HUES6 (cell line): ENCODE measurements at regions not wholly inside any gene's neighbourhood (a gene's known extent, or its start where the extent isn't known, plus 50 kb on each side); places are given as distances from the start of the nearest gene placed in this dataset.

Experiments
- H3K27ac ChIP-seq: 2 replicates; pipeline ENCODE4 v1.7.0; 2013; ENCODE audit warnings: low read depth, mild to moderate bottlenecking, low read length, inconsistent platforms
- H3K27me3 ChIP-seq: 2 replicates; pipeline ENCODE4 v1.6.1; 2013; ENCODE audit warnings: low read length; ENCODE audit not compliant: control insufficient read depth, insufficient read depth
- H3K36me3 ChIP-seq: 2 replicates; pipeline ENCODE4 v1.6.1; 2013; ENCODE audit warnings: low read length; ENCODE audit not compliant: control insufficient read depth, insufficient read depth
- H3K4me1 ChIP-seq: 2 replicates; pipeline ENCODE4 v1.6.1; 2013; ENCODE audit warnings: low read length; ENCODE audit not compliant: control insufficient read depth, insufficient read depth
- H3K4me3 ChIP-seq: 2 replicates; pipeline ENCODE4 v1.5.1; 2013; ENCODE audit warnings: low read depth, low read length
- H3K9ac ChIP-seq: one replicate; pipeline ENCODE4 v1.6.1; 2013; ENCODE audit warnings: mild to moderate bottlenecking, low read length
- H3K9me3 ChIP-seq: 2 replicates; pipeline ENCODE4 v1.6.1; 2013; ENCODE audit warnings: low read depth, low read length; ENCODE audit not compliant: control insufficient read depth, insufficient read depth

DNA sequence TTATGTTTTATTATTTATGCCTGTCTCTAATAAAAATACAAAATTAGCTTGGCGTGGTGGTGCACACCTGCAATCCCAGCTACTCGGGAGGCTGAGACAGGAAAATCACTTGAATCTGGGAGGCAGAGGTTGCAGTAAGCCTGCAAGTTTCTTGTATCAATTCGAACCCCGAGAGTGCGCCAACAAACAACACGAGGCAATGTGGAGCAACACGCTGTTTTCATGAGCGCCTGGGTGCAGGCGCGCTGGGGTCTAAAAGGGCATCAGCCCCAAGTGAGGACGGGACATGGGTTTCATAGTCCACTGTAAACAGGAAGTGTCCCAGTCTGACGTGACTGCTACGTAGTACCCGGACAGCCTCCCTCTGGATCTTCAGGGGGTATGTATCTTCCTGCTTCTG, 1634.6 kb upstream of the AGA start:
- H3K4me3 ChIP-seq: no peak overlapping the region
- no peaks in the 10 kb centered on the region for H3K4me1 ChIP-seq
- no peaks in the 10 kb centered on the region for H3K27me3 ChIP-seq
- no peaks in the 10 kb centered on the region for H3K36me3 ChIP-seq
- no peak overlapping the region for H3K27ac ChIP-seq
- no peaks in the 10 kb centered on the region for H3K9me3 ChIP-seq
- no peak overlapping the region for H3K9ac ChIP-seq

DNA sequence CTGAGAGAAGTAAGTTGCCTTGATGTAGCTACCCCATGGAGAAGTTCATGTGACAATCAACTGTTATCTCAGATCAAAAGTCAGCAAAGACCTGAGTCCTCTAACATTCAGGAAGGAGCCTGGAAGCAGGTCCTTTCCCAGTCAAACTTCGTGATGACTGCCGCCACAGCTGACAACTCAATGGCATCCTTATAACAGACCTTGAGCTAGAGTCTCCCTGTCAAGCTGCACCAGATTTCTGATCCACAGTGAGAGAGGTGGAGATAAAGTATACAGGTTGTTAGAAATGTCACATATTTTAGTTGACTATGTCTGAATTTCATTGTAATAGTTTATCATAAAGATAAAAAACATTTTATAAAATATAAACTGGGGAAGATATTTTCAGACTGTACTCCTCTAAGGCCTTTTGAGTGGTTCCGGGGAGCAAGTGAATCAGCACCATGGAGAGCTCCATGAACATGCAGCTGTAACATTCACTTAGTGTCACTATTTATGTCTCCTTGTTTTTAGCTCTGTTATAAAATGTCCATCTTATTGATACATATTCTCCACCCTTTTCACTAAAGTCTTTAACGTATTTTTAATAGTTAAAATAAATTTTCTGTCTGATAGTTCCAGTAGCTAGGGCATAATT, 1653.5 kb upstream of the AGA start:
- Histone ChIP-seq H3K9ac (no peak overlapping the region), H3K27ac (no peak overlapping the region), H3K4me1 (no peaks in the 10 kb centered on the region), H3K4me3 (no peak overlapping the region), H3K9me3 (no peaks in the 10 kb centered on the region), H3K27me3 (no peaks in the 10 kb centered on the region), H3K36me3 (no peaks in the 10 kb centered on the region)

DNA sequence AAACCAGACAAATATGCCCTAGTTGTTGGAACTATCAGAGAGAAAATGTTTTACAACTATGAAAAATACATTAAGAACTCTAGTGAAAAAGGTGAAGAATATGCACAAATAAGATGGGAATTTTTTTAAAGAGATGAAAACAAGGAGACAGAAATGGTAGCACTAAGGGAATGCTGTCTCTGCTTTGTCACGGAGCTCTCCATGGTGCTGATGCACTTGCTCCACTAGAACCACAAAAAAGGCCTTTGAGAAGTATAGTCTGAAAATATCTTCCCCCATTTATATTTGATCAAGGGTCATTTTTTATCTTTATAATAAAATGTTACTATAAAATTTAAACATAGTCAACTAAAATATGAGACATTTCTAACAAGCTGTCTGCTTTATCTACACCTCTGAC, 1655.5 kb upstream of the AGA start:
- Histone ChIP-seq H3K4me1 (no peaks in the 10 kb centered on the region), H3K36me3 (no peaks in the 10 kb centered on the region), H3K27me3 (no peaks in the 10 kb centered on the region), H3K4me3 (no peak overlapping the region), H3K9ac (no peak overlapping the region), H3K9me3 (no peaks in the 10 kb centered on the region), H3K27ac (no peak overlapping the region)

DNA sequence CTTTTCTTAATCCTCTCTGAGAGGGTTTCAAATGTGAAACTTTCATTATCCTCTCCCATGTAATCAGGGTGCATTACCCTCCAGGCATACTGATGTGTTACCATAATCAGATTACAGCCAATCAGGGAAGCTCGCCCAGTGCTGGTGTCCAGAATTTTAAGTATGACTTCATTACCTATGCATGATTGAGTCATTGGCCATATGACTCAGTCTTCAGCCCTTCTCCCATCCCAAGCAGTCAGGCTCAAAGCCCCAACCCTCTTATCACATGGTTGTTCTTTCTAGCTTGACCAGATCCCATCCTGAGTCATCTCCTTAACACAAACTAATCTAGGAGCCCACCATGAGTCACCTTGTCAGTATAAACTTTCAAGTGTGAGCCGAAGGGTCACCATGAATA, 1668.1 kb upstream of the AGA start:
- no peaks in the 10 kb centered on the region for H3K27me3 ChIP-seq
- H3K27ac ChIP-seq: no peak overlapping the region
- no peaks in the 10 kb centered on the region for H3K4me1 ChIP-seq
- H3K9me3 ChIP-seq: no peaks in the 10 kb centered on the region
- H3K36me3 ChIP-seq: no peaks in the 10 kb centered on the region
- no peak overlapping the region for H3K4me3 ChIP-seq
- H3K9ac ChIP-seq: no peak overlapping the region

DNA sequence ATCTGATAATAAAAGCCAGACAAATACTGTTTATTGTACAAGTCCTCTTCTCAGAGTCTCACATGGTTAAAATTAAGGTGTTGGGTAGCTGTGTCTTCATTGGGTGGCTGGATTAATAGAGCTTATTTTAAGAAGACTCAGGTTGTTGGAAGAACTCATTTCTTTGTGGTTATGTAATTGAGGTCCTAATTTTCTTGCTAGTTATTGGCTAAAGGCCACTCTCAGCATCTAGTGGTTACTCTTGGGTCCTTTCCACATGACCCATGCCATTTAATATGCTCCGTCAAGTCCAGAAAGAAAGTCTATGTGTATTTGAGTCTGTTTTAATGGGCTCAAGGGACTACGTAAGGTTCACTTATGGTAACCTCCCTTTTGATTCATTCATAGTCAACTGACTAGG, 1668.6 kb upstream of the AGA start:
- H3K27ac ChIP-seq: no peak overlapping the region; the same call in 1 of the 2 replicates
- no peaks in the 10 kb centered on the region for H3K36me3 ChIP-seq
- no peak overlapping the region for H3K4me3 ChIP-seq
- no peaks in the 10 kb centered on the region for H3K27me3 ChIP-seq
- H3K9me3 ChIP-seq: no peaks in the 10 kb centered on the region
- H3K4me1 ChIP-seq: peaks cover under 1% of the 10 kb centered on the region; the same call in 1 of the 2 replicates
- no peak overlapping the region for H3K9ac ChIP-seq

DNA sequence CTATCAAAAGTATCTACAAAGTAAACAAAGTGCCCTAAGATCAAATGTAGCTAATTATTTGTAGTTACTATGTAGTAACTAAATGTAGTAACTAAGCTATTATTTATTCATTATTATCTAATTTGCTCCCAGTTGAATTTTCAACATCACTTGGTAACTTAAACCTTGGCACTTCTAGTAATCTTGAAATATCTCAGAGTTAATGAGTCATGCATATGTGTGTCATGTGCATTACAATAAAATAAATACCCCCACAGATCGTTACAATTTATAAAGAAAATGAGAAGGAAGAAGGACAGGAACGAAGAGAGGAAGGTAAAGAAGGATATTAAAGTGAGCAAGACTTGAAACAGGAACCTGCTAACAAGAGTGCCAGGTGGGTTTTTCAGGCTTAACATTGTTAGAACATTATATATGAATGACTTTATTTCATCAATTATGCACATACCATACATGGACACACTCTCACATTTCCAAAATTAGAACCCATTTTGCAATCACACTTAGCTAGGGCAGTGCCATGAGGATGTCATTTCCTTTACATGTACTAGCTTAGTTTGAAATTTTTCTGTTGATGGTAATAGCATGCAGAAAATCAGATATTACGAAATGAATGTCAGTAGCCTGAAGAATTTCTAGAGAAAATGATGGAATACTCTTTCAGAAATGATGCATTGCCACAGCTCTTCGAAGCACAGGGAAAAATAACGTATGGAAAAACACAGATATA, 1670.4 kb upstream of the AGA start:
- no peak overlapping the region for H3K4me3 ChIP-seq
- no peak overlapping the region for H3K9ac ChIP-seq
- H3K36me3 ChIP-seq: no peaks in the 10 kb centered on the region
- H3K27ac ChIP-seq: no peak overlapping the region
- no peaks in the 10 kb centered on the region for H3K9me3 ChIP-seq
- H3K27me3 ChIP-seq: no peaks in the 10 kb centered on the region
- peaks cover 7% of the 10 kb centered on the region; the same call in 1 of the 2 replicates for H3K4me1 ChIP-seq

DNA sequence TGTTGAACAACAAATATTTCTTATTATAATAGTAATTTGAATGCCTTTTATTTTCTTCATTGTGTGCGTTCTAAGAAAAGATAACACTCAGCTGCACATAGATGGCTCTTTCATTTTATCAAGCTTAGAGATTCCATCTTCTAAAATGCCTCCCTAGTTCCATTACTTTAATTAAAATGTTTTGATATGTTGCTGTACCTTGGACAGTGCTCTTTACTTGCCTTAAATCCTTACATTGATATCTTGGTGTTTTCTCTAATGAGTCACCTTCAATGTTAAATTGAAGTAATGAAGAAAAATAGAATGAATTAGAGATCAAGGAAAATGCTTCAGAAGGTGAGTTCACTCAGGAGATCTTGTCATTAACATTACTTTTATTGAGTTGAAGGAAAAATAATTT, 1672.4 kb upstream of the AGA start:
- peaks cover 7% of the 10 kb centered on the region; the same call in 1 of the 2 replicates for H3K4me1 ChIP-seq
- H3K27ac ChIP-seq: no peak overlapping the region
- H3K27me3 ChIP-seq: no peaks in the 10 kb centered on the region
- H3K9ac ChIP-seq: no peak overlapping the region
- H3K4me3 ChIP-seq: no peak overlapping the region
- H3K9me3 ChIP-seq: no peaks in the 10 kb centered on the region
- no peaks in the 10 kb centered on the region for H3K36me3 ChIP-seq

DNA sequence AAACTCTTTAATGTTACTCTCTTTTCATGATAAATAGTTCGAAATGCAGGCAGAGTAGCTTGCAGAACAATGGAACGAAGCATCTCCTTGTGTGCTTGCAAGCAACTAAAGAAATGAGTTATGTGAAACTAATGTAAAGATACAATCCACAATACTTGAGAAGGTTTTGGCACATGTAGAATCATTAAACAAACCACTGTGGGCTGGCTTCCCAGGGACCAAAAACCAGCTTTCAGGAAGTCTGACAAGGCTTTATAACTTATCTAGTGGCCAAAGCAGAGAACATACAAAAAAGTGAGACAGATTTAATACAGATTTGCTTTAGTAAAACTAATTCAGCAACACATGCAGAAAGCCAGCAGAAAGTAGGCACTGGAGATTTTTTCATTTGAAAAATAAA, 1673.8 kb upstream of the AGA start:
- H3K4me1 ChIP-seq: peaks cover 7% of the 10 kb centered on the region; the same call in 1 of the 2 replicates
- no peak overlapping the region for H3K9ac ChIP-seq
- no peaks in the 10 kb centered on the region for H3K9me3 ChIP-seq
- H3K27ac ChIP-seq: no peak overlapping the region
- no peaks in the 10 kb centered on the region for H3K36me3 ChIP-seq
- H3K27me3 ChIP-seq: no peaks in the 10 kb centered on the region
- H3K4me3 ChIP-seq: no peak overlapping the region

DNA sequence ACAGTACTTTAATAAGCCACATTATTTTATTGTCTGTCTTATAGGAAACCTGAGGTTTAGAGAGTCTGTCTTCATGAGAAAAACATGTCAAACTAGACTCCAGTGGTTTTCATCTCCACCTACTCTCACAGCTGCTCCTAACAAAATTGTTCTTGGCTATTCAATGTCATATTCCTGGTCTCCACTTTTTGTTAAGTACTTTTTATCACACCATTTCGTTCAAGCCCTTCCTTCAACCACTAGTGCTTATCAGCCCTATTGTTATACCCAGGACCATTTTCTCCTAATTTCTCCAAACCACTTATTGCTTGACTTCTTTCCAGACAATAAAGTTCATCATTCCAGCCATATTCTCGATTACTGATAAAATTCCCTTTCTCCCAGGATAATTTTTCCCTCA, 1674.3 kb upstream of the AGA start:
- no peak overlapping the region for H3K4me3 ChIP-seq
- H3K36me3 ChIP-seq: no peaks in the 10 kb centered on the region
- H3K27ac ChIP-seq: no peak overlapping the region
- H3K4me1 ChIP-seq: peaks cover 7% of the 10 kb centered on the region; the same call in 1 of the 2 replicates
- no peaks in the 10 kb centered on the region for H3K27me3 ChIP-seq
- H3K9me3 ChIP-seq: no peaks in the 10 kb centered on the region
- no peak overlapping the region for H3K9ac ChIP-seq

DNA sequence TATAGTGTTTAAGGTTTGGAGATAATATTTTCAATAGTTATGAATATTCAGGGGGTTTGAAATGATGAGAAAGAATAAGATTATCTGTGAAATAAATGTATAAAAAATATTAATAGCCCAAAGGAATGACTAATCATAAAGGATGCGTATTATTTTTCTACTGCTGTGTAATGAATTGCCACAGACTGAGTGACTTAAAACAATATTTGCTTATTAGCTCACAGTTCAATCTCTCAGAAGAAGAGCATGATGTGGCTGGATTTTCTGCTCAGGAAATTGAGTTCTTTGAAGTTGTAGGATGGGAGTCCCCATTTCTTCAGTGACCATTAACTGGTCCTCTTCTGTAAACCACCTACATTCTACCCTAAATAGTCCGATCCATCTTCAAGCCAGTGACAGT, 1680.8 kb upstream of the AGA start:
- Histone ChIP-seq H3K4me1 (peaks cover 20% of the 10 kb centered on the region), H3K4me3 (no peak overlapping the region), H3K27me3 (no peaks in the 10 kb centered on the region), H3K9me3 (no peaks in the 10 kb centered on the region), H3K9ac (no peak overlapping the region), H3K36me3 (no peaks in the 10 kb centered on the region), H3K27ac (no peak overlapping the region)

DNA sequence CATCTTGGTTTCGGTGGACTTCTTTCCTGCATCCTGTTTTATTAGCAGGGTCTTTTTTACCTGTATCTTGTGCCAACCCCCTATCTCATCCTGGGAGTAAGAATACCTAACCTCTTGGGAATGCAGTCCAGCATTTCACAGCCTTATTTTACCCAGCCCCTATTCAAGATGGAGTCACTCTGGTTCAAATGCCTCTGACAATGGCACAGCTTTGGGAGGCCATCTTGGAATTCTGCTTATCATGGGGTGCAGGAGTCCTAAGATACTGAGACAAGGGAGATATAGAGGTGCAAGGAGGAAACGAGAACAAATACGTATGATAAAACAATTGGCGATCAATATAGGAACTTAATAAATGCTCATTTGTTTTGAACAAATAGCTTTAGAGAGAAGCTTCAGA, 1682.2 kb upstream of the AGA start:
- Histone ChIP-seq H3K9ac (no peak overlapping the region), H3K4me1 (peaks cover 20% of the 10 kb centered on the region), H3K36me3 (no peaks in the 10 kb centered on the region), H3K27me3 (no peaks in the 10 kb centered on the region), H3K4me3 (no peak overlapping the region), H3K27ac (peak overlapping the region; percentile 57; the same call in 1 of the 2 replicates), H3K9me3 (no peaks in the 10 kb centered on the region)
